GM19468 (cell line): ENCODE measurements at regions not wholly inside any gene's neighbourhood (a gene's known extent, or its start where the extent isn't known, plus 50 kb on each side); places are given as distances from the start of the nearest gene placed in this dataset.

Experiments
- ATAC-seq: cut with Tn5 transposase; IDR thresholded peaks from one replicate; pipeline ENCODE4 v1.9.1; 2021; ENCODE audit warnings: mild to moderate bottlenecking, moderate library complexity, moderate number of reproducible peaks; ENCODE audit not compliant: unreplicated experiment; ENCODE audit errors: extremely low read depth

GRCh38 chr1:234990874-234991801 is 137.5 kb downstream of the TOMM20 start:
- no peak for ATAC-seq

- no peak for ATAC-seq
Measured at GRCh38 chr1:234990328-234990675, 138.3 kb downstream of the TOMM20 start.

- no peak for ATAC-seq
Measured at GRCh38 chr1:234989479-234990327, 138.9 kb downstream of the TOMM20 start.

- ATAC-seq = no peak
Measured at GRCh38 chr1:234989019-234989418, 139.6 kb downstream of the TOMM20 start.

- no peak for ATAC-seq
Measured at GRCh38 chr1:234988536-234988935, 140.1 kb downstream of the TOMM20 start.

- no peak for ATAC-seq
Measured at GRCh38 chr1:234988155-234988517, 140.5 kb downstream of the TOMM20 start.

GRCh38 chr1:234987415-234988154 is 141.1 kb downstream of the TOMM20 start:
- peak; percentile 26 for ATAC-seq

GRCh38 chr1:234986750-234987414 is 141.8 kb downstream of the TOMM20 start:
- no peak for ATAC-seq

GRCh38 chr1:234985516-234986294 is 142.9 kb downstream of the TOMM20 start:
- ATAC-seq = no peak

GRCh38 chr1:234985007-234985370 is 143.6 kb downstream of the TOMM20 start:
- ATAC-seq = no peak

GRCh38 chr1:234983564-234984238 is 144.9 kb downstream of the TOMM20 start:
- no peak for ATAC-seq

- no peak for ATAC-seq
Measured at GRCh38 chr1:234981758-234982157, 146.9 kb downstream of the TOMM20 start.

- peak; percentile 15 for ATAC-seq
Measured at GRCh38 chr1:234980645-234981396, 147.8 kb downstream of the TOMM20 start.

- no peak for ATAC-seq
Measured at GRCh38 chr1:234980291-234980644, 148.4 kb downstream of the TOMM20 start.

- ATAC-seq = no peak
Measured at GRCh38 chr1:234979296-234980279, 149.0 kb downstream of the TOMM20 start.

GRCh38 chr1:234978397-234979295 is 150.0 kb downstream of the TOMM20 start:
- peak; percentile 61 for ATAC-seq
